ENCODE measurements at regions not wholly inside any gene's neighbourhood (a gene's known extent, or its start where the extent isn't known, plus 50 kb on each side); places are given as distances from the start of the nearest gene placed in this dataset.

DNA sequence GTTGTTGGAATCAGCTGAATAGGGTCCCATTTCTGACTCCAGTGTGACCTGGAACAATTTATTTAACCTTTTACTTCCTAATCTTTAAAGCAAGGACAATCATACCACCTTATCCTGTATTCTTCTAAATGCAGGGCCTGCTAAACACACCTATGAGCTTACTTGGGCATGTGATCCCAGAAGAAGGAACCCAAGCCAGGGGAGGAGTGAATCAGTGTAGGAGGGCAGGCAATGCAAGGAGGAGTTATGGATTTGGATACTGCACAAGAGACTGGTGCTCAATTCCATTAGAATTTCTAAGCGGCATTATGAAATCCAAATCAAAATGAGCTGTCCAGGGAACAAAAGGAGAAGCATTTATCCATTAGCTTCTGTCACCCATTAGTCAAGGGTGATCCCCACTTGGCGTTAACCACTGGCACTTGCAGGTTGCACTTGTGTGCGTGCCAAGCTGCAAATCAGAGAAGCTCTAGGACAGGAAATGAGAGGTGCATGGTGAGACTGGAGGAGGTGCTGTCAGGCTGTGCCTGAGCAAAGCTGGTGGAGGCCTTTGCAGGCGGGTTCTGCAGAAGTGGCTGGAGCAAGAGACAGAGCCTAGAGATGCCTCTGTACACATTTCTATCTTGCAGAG, 297.2 kb upstream of the PLXNA2 start:
- DNase-seq (ENCODE audit: low spot score) = no peak

DNA sequence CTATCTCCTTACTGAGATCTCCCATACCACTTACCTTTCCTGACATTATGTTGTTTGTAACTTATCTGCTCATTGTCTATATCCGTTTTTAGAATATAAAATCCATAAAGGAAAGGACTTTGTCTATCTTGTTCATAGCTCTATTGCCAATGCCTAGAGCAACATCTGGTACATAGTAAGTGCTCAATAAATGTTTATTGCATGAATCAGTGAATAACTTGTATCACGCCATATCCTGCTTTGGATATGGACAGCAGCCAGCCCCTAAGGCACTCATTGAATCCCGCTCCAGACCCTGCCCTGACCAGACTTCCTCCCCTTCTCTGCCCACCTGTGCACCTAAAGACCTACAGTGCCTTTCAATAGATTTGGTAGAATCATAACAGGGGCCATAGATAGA, 298.1 kb upstream of the PLXNA2 start:
- DNase-seq (ENCODE audit: low spot score) = no peak

DNA sequence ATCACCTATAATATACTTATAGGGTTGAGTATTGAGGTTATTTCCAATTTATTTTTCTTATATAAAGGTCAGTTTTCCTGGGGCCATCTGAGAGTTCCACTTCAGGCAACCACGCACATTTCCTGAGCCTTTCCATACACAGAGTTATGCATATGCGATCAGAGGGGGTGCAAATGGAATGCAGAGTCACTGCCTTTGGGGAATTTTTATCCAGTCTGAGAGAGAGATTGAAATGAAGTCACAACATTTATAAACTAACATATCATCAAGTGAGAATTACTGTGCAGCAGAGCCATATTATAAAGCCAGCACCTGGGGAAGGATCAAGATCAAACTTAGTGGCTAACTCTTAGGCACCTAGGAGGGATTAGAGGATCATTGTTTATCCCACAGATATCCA, 299.9 kb upstream of the PLXNA2 start:
- DNase-seq (ENCODE audit: low spot score) = no peak

GRCh38 chr1:208544794-208545193, 300.6 kb upstream of the PLXNA2 start:
- no peak for DNase-seq (ENCODE audit: low spot score)

GRCh38 chr1:208551024-208551423, 306.8 kb upstream of the PLXNA2 start:
- DNase-seq (ENCODE audit: low spot score) = no peak

DNA sequence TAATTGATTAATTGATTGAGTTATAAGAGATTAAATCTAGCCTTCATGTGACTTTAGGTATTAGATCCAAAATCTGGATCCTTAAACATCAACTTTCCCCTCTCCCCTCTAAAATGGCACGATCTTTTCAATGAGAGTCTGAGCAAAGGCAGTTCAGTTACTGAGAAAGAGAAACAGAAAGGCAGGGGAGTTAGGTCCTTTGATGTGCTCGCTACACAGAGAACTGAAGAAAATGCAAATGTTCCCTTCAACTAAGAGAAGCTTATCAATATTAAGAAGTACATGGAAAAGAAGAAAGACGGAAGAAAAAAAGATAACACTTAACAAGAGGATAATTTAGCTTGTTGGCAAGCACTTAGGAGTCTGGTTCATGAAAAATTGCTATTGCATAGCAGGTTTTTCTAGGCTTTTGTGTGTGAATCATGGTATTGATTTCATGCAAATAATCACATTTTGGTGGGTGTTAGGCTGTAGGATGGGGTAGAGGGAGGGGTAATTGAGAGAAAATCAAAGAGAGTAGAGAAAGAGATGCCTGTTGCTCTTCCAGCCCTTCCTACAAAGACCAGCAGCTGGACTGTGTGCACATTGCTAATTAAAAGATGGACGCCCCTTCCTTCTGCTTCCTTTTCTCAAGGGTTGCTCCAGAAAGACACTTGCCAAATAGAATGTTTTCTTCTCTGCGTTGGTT, 307.6 kb upstream of the PLXNA2 start:
- no peak for DNase-seq (ENCODE audit: low spot score)

DNA sequence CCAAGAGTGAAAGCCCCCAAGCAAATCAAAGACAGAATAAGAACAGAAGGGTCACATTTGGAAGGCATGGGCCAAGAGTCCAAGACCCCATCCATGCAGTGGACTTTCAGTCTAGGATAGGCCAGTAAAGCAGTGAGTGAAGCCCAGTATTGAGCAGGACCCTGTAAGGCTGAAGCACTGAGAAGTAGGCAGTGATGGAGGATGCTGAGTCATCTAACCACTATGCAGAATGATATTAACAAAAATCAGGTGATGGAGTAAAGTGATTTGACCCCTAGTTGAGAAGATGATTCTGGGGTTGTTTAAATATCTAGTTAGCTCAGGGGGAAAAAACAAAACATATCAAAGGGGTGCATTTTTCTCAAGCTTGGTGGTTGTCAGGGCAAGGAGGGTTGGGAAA, 308.7 kb upstream of the PLXNA2 start:
- DNase-seq (ENCODE audit: low spot score) = no peak

DNA sequence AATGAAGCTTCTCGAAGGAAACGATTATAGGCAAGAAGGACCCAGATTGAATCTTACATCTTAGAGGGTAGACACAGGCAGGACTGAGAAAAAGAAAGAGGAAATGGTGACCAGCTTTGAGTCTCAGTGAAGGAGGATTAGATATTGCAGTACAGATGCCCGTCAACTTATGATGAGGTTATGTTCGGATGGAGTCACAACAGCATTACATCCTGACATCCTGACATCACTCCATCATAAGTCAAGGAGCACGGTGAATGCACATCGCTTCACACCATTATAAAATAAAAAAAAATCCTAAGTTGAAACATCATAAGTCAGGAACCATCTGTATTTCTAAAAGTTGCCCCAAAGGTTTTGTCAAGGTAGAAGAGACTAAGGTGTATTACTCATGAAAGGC, 312.3 kb upstream of the PLXNA2 start:
- no peak for DNase-seq (ENCODE audit: low spot score)

DNA sequence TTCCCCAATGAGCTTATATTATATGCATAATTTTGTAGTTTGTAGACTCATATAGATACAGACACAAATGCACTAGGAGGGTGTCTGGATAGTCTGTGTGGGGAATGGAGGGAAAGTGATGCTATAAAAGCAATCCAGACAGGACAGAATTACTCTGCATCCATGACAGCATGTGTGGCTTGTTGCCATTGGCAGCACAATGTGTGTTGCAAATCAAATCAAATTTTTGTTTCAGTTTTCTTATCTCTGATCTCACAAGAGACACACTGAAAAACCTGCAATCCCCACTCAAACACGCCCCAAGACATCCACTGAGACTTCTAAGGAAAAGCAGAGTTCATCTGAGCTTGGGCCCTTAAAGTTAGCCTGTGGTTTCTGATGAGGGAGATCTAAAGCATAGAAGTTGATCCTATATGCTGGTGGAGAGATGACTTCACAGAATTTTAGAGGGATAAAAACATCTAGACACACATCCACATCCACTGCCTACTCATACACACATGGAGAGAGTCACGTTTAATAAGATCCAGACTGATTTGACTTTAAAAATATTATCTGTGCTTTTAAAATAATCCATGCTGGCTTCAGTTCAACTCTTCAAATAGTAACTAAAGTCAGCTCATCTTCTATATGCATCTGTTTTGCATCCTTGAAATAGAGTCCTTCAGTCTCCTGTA, 313.0 kb upstream of the PLXNA2 start:
- no peak for DNase-seq (ENCODE audit: low spot score)

DNA sequence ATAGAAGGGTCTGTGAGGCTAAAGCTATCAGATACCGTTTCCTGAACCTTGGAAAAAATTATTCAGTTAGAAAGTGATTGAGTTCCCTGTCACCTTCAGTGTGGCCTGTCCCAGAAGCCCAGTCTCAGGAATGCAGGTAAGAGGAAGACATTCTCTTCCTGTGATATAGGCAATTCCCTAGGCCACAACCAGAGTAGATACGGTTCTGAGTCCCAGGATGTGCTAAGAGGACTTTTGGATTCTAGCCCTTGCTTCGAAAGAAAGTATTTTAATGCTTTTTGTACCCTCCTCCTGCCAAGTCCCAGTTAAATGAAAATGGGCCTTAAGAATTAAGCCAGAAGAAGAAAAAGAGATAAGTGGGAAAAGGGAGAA, 313.5 kb upstream of the PLXNA2 start:
- DNase-seq (ENCODE audit: low spot score) = no peak

DNA sequence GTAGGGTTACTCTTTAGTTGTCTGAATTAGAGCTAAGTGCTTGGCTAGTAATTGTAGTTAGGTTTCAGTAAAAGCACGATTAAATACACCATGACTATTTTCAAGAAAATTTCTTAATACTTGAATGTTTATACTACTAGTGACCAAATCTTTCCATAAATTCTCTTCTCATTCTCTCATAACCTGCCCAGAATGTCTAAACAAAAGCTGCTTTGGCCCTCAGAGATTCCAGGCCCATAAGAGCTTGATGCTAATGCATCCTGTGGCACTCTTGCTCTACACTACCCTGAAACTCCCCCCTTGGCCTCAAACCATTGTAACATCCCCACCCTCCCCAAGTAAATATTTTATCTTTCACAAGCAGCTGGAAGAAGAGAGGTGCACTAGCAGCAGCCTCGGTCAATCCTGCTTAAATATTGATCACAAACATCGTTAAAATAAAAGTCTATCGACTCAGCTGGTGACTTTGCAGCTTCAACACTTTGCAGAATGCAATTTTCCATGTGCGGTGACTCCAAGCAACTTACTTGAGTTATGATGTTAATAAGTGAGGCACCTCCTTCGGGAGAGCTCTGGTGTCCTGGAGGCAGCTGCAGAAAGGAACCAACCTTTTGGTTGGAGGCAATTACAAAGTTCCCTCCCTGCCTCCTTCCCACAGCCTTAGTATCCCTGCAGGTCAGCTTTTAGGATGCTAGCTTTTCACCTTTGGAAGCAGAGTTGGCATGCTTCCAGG, 315.6 kb upstream of the PLXNA2 start:
- no peak for DNase-seq (ENCODE audit: low spot score)

- DNase-seq (ENCODE audit: low spot score) = no peak
Observed at GRCh38 chr1:208562151-208562960, 318.2 kb upstream of the PLXNA2 start.

- DNase-seq (ENCODE audit: low spot score) = no peak
Observed at GRCh38 chr1:208564466-208564865, 320.3 kb upstream of the PLXNA2 start.

GRCh38 chr1:208565756-208566440, 321.7 kb upstream of the PLXNA2 start:
- no peak for DNase-seq (ENCODE audit: low spot score)

DNA sequence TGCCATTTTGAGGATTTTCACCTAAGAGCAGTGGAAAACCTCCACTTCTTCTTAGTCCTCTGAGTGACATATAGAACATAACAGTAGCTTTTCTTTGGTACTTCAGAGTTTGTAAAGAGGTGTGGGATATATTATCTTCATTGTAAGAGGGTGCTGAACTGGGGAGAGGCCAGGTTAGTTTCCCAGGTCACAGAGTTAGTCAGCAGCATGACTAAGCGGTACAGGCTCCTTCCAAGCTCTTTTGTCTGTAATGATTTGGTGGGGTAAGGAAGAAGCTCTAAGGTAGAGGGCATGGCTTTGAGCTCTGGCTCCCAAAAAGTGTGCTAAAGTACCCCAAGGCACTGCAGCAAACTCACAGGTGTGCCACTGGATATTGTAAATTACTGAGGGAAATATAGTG, 325.0 kb upstream of the PLXNA2 start:
- no peak for DNase-seq (ENCODE audit: low spot score)

- DNase-seq (ENCODE audit: low spot score) = no peak
Observed at GRCh38 chr1:208570362-208570761, 326.2 kb upstream of the PLXNA2 start.

DNA sequence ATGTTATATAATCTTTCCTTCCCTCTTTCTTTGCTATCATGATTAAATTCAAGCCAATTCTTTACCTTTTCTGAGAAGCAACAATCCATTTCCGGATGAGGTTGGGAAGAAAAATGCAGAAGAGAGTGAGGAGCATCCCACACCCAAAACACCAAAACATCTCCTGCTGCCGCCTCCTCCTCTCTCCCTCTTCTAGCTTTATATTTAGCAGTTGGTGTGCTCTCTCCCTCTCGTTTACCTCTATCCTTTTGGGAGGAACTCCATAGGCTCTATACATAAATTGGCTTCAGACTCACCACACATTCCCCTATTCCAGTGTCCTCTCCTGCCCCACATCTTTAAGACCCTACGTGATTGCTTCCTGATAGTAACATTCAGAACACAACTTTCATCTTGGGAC, 332.2 kb upstream of the PLXNA2 start:
- no peak for DNase-seq (ENCODE audit: low spot score)

DNA sequence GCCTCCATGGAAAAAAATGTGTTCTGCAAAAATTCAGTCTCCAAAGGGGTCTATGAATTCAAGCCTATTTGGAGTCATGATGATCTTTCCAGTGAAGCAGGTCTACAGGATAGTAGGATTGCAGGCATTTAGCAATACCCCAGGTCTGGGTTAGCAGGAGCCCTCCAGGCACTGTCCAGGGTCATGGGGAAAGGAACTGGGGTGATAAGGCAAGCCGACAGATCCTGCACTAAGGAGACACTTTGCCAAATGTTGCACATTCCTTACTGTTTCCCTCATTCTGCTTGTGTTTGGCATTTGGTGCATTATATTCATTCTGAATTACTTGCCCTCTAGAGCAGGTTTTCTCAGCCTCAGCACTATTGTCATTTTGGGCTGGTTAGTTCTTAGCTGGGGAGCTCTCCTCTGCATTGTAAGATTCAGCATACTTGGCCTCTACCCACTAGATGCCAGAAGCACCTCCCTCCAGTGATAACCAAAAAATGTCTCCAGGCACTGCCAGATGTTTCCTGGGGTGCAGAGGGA, 333.3 kb upstream of the PLXNA2 start:
- no peak for DNase-seq (ENCODE audit: low spot score)

DNA sequence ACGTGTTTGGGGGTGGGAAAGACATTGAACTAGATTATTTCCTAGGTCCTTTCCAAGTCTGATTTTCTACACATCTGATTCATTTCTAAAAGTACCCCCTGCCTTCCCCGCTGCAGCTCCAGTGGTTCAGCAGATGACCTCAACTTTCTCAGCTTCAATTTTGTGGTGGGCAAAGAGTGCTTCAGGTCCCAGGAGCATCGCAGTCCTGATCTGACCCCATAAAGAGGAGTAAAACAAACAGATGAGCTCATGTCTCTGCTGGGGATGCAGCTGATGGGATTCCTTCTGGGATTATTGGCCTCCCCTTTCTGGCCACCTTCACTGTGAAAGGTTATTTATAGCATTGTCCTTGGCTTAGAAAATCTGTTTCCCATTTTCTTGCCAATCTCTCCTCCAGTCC, 337.0 kb upstream of the PLXNA2 start:
- no peak for DNase-seq (ENCODE audit: low spot score)

DNA sequence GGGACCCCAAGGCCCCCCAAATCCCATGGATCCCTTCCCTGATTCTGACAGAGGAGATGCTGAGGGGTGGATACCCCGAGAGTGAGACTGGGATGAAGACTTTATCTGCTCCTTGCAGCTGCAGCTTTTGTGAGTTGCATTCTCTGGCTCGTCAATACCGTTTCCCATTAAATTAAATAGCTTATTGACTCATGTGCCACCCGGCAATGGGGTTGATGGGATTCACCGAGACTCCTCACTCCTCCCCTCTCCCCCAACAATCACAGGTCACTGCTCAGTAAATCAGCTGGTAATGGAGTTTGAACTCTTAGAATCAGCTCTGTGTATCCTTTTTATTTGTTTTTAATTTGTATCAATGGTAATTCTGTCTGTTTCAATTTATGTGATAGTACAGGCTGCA, 337.5 kb upstream of the PLXNA2 start:
- DNase-seq (ENCODE audit: low spot score) = no peak

DNA sequence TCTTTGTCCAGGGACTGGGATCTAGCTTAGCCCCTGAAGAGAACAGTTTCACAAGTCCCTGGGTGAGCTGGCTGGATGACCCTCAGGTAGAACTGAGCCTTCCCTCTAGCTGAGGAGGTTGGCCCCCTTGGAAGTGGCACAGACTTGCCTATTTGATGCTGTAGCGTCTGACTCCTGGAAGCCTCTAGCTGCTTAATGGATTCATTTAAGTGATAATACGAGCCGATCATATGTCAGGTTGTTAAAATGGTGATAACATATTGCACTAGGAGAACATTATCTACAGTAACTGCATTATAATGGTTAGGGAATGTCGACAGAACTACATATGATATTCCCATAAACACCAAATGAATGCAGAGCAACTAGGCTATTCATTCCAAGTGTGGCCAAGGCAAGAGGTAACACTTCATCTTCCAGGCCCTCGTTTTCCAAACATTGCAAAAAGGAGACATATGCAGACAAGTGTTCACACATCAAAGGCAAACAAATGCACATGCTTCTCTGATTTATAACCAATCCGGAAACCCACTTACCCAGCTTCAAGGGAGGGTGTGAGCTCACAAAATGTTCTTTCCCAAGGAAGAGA, 340.1 kb upstream of the PLXNA2 start:
- no peak for DNase-seq (ENCODE audit: low spot score)

All from germinal center (tissue), 1 donor.